ENCODE measurements at regions not wholly inside any gene's neighbourhood (a gene's known extent, or its start where the extent isn't known, plus 50 kb on each side); places are given as distances from the start of the nearest gene placed in this dataset.

GRCh38 chr17:72183194-72183685, 62.4 kb downstream of the SOX9 start:
- H3K27me3 ChIP-seq (ENCODE audit: low read depth) = no peaks in the 10 kb centered on the region
- no peaks in the 10 kb centered on the region for H3K36me3 ChIP-seq
- no peaks in the 10 kb centered on the region for H3K4me1 ChIP-seq
- ATAC-seq (no peak), DNase-seq (no peak)
- no peaks in the 10 kb centered on the region for H3K9me3 ChIP-seq
- intact Hi-C loops (cut with DNase I) = no loop called here
- no peak for TF ChIP-seq CTCF (IDR thresholded peaks at IDR 0.05)
- no peak overlapping the region for H3K4me3 ChIP-seq
- H3K27ac ChIP-seq = no peak overlapping the region

GRCh38 chr17:72184805-72185204, 64.0 kb downstream of the SOX9 start:
- H3K36me3 ChIP-seq = no peaks in the 10 kb centered on the region
- DNase-seq (no peak), ATAC-seq (no peak)
- intact Hi-C loops (cut with DNase I) = no loop called here
- H3K4me3 ChIP-seq = no peak overlapping the region
- no peak for TF ChIP-seq CTCF (IDR thresholded peaks at IDR 0.05)
- H3K4me1 ChIP-seq = no peaks in the 10 kb centered on the region
- H3K27ac ChIP-seq = no peak overlapping the region
- H3K27me3 ChIP-seq (ENCODE audit: low read depth) = no peaks in the 10 kb centered on the region
- H3K9me3 ChIP-seq = no peaks in the 10 kb centered on the region

GRCh38 chr17:72185564-72185963, 64.7 kb downstream of the SOX9 start:
- ATAC-seq (no peak), DNase-seq (no peak)
- Histone ChIP-seq H3K27ac (no peak overlapping the region), H3K27me3 (ENCODE audit: low read depth) (no peaks in the 10 kb centered on the region), H3K9me3 (no peaks in the 10 kb centered on the region), H3K36me3 (no peaks in the 10 kb centered on the region), H3K4me1 (no peaks in the 10 kb centered on the region), H3K4me3 (no peak overlapping the region)
- no peak for TF ChIP-seq CTCF (IDR thresholded peaks at IDR 0.05)
- intact Hi-C loops (cut with DNase I) = no loop called here

DNA sequence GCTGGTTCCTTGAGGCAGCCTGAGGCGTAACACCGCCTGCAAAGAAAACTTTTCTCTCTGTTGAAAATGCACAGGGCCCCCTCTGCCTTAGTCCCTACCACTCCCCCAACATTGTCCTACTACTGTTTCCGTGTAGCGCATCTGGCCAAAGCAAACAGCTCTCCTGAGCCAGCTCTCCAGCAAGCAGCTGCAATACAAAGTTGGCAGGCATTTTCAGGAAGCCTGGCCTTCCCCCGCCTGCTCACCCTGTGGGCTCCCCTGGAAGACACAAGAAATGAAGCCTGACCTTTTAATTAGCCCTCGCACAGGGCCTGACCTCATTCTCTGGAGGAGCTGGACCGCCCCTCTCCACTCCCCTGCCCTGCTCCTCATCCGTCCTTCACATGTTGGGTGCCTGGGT, 66.7 kb downstream of the SOX9 start:
- DNase-seq = no peak
- Histone ChIP-seq H3K27ac (no peak overlapping the region), H3K36me3 (no peaks in the 10 kb centered on the region), H3K9me3 (no peaks in the 10 kb centered on the region), H3K4me3 (no peak overlapping the region), H3K27me3 (ENCODE audit: low read depth) (no peaks in the 10 kb centered on the region), H3K4me1 (no peaks in the 10 kb centered on the region)
- intact Hi-C loops (cut with DNase I) = no loop called here
- no peak for ATAC-seq
- no peak for TF ChIP-seq CTCF (IDR thresholded peaks at IDR 0.05)

DNA sequence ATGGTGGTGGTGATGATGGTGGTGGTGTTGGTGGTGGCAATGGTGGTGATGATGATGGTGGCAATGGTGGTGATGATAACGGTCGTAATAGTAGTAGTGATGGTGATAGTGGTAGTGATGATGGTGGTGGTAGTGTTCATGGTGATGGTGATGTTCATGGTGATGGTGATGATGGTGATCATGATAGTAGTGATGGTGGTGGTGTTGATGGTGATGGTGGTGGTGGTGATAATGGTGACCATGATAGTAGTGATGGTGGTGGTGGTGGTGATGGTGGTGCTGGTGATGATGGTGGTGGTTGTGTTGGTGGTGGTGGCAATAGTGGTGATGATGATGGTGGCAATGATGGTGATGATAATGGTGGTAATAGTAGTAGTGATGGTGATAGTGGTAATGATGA, 68.0 kb downstream of the SOX9 start:
- ATAC-seq (no peak), DNase-seq (no peak)
- no peak for TF ChIP-seq CTCF (IDR thresholded peaks at IDR 0.05)
- Histone ChIP-seq H3K4me1 (no peaks in the 10 kb centered on the region), H3K27me3 (ENCODE audit: low read depth) (no peaks in the 10 kb centered on the region), H3K36me3 (no peaks in the 10 kb centered on the region), H3K9me3 (no peaks in the 10 kb centered on the region), H3K27ac (no peak overlapping the region), H3K4me3 (no peak overlapping the region)
- intact Hi-C loops (cut with DNase I) = no loop called here
